NB4 (cell line): ENCODE measurements at regions not wholly inside any gene's neighbourhood (a gene's known extent, or its start where the extent isn't known, plus 50 kb on each side); places are given as distances from the start of the nearest gene placed in this dataset.

Experiments used
- POLR2A ChIP-seq: IDR thresholded peaks from 2 replicates; pipeline ENCODE4 v1.6.1; 2011; ENCODE audit warnings: mild to moderate bottlenecking; ENCODE audit not compliant: insufficient read length; ENCODE audit errors: extremely low read depth
- TF ChIP-seq, protein P1 (sequence below): IDR thresholded peaks from one replicate; pipeline ENCODE4 v1.5.1; 2012; ENCODE audit warnings: low read depth, low read length
- TF ChIP-seq, protein P2 (sequence below): IDR thresholded peaks from 2 replicates; pipeline ENCODE4 v1.6.1; 2011; ENCODE audit warnings: low read depth, low read length

DNA sequence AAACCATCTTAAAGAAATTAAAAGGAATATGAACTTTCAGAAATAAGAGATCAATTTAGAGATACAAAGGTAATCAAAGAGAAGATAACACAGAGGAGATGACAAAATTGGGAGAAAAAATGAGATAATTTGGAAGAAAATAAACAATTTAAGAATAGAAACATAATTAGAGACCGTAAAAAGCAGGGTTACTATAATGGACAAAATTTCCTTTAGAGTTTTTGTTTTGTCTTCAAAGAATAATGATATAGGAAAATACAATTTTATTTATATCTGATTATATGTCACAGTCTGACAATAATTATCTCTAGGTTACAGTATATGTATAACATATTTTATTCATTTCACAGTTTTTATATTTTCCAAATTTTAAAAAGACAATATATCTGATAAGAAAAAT is 716.4 kb upstream of the ZNF804A start:
- TF ChIP-seq, protein P1, sequence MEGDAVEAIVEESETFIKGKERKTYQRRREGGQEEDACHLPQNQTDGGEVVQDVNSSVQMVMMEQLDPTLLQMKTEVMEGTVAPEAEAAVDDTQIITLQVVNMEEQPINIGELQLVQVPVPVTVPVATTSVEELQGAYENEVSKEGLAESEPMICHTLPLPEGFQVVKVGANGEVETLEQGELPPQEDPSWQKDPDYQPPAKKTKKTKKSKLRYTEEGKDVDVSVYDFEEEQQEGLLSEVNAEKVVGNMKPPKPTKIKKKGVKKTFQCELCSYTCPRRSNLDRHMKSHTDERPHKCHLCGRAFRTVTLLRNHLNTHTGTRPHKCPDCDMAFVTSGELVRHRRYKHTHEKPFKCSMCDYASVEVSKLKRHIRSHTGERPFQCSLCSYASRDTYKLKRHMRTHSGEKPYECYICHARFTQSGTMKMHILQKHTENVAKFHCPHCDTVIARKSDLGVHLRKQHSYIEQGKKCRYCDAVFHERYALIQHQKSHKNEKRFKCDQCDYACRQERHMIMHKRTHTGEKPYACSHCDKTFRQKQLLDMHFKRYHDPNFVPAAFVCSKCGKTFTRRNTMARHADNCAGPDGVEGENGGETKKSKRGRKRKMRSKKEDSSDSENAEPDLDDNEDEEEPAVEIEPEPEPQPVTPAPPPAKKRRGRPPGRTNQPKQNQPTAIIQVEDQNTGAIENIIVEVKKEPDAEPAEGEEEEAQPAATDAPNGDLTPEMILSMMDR: no peak
- no peak for TF ChIP-seq POLR2A
- TF ChIP-seq, protein P2, sequence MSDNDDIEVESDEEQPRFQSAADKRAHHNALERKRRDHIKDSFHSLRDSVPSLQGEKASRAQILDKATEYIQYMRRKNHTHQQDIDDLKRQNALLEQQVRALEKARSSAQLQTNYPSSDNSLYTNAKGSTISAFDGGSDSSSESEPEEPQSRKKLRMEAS: no peak
